Neural cell (in vitro differentiated cells): ENCODE measurements at regions not wholly inside any gene's neighbourhood (a gene's known extent, or its start where the extent isn't known, plus 50 kb on each side); places are given as distances from the start of the nearest gene placed in this dataset.

Source experiments
- H2AFZ ChIP-seq: fragments of 200-600, 300-800 bp; sonication (generic), shearing (Covaris generic); 2 replicates; pipeline ENCODE4 v1.6.0; 2014; ENCODE audit warnings: low read depth, mild to moderate bottlenecking, antibody characterized with exemption, low read length, moderate library complexity
- H3F3A ChIP-seq: fragments of 200-600 bp; shearing (Covaris generic); 2 replicates; pipeline ENCODE4 v1.6.1; 2016; ENCODE audit warnings: mild to moderate bottlenecking, moderate library complexity, mixed read lengths, antibody characterized with exemption, low read length; ENCODE audit not compliant: insufficient read depth, poor library complexity, severe bottlenecking
- H3K27ac ChIP-seq: fragments of 200-600, 300-800 bp; sonication (generic), shearing (Covaris generic); 2 replicates; pipeline ENCODE4 v1.5.1; 2014; ENCODE audit warnings: mild to moderate bottlenecking, low read length, moderate library complexity
- H3K27me3 ChIP-seq: fragments of 300-800, 200-600 bp; sonication (generic), shearing (Covaris generic); 2 replicates; pipeline ENCODE4 v1.6.0; 2014; ENCODE audit warnings: mild to moderate bottlenecking, low read depth, low read length, moderate library complexity; ENCODE audit not compliant: insufficient read depth
- H3K36me3 ChIP-seq: fragments of 300-800, 200-600 bp; sonication (generic), shearing (Covaris generic); 2 replicates; pipeline ENCODE4 v1.5.1; 2014; ENCODE audit warnings: mild to moderate bottlenecking, antibody characterized with exemption, low read length, moderate library complexity; ENCODE audit not compliant: insufficient read depth
- H3K4me2 ChIP-seq: fragments of 300-800, 200-600 bp; sonication (generic), shearing (Covaris generic); 2 replicates; pipeline ENCODE4 v1.6.0; 2014; ENCODE audit warnings: mild to moderate bottlenecking, low read length
- H3K4me3 ChIP-seq: fragments of 300-800, 200-600 bp; sonication (generic), shearing (Covaris generic); 2 replicates; pipeline ENCODE4 v1.5.1; 2014; ENCODE audit warnings: mild to moderate bottlenecking, low read length, moderate library complexity
- H3K79me2 ChIP-seq: fragments of 200-600 bp; shearing (Covaris generic); replicated peaks from 2 replicates; pipeline ENCODE4 v1.6.0; 2014; ENCODE audit warnings: mild to moderate bottlenecking, low read length, moderate library complexity; ENCODE audit not compliant: insufficient read depth
- H3K9ac ChIP-seq: fragments of 300-800, 200-600 bp; sonication (generic), shearing (Covaris generic); 2 replicates; pipeline ENCODE4 v1.6.1; 2016; ENCODE audit warnings: mild to moderate bottlenecking, low read length, mixed read lengths
- H3K9me2 ChIP-seq: fragments of 200-600 bp; shearing (Covaris generic); 2 replicates; pipeline ENCODE4 v1.6.1; 2016; ENCODE audit warnings: mild to moderate bottlenecking, low read length, mixed read lengths; ENCODE audit not compliant: insufficient read depth
- H3K9me3 ChIP-seq: fragments of 200-600, 300-800 bp; sonication (generic), shearing (Covaris generic); 2 replicates; pipeline ENCODE4 v1.6.1; 2016; ENCODE audit warnings: mild to moderate bottlenecking, mixed run types, low read length, moderate library complexity, mixed read lengths
- H4K20me1 ChIP-seq: fragments of 200-600 bp; shearing (Covaris generic); 2 replicates; pipeline ENCODE4 v1.6.1; 2016; ENCODE audit warnings: mild to moderate bottlenecking, mixed run types; ENCODE audit not compliant: insufficient read depth
- EP300 ChIP-seq: fragments of 450-650 bp; conservative IDR thresholded peaks from 2 replicates; pipeline ENCODE4 v1.6.1; 2014; ENCODE audit warnings: antibody characterized with exemption, mild to moderate bottlenecking, moderate library complexity; ENCODE audit not compliant: poor library complexity, severe bottlenecking
- EZH2 ChIP-seq: fragments of 200-600, 300-800 bp; shearing (Covaris generic), sonication (generic); IDR thresholded peaks from 2 replicates; pipeline ENCODE4 v1.6.1; 2014; ENCODE audit warnings: antibody characterized with exemption, low read length, borderline replicate concordance, mild to moderate bottlenecking; ENCODE audit not compliant: insufficient read depth, poor library complexity, severe bottlenecking
- MXI1 ChIP-seq: fragments of 450-650 bp; conservative IDR thresholded peaks from 2 replicates; pipeline ENCODE4 v1.6.1; 2014; ENCODE audit warnings: antibody characterized with exemption, mild to moderate bottlenecking; ENCODE audit not compliant: poor library complexity, severe bottlenecking
- POLR2AphosphoS5 ChIP-seq: IDR thresholded peaks from 2 replicates; pipeline ENCODE4 v1.6.1; 2012
- RAD21 ChIP-seq: fragments of 450-650 bp; conservative IDR thresholded peaks from 2 replicates; pipeline ENCODE4 v1.6.1; 2014; ENCODE audit warnings: antibody characterized with exemption, mild to moderate bottlenecking, moderate library complexity
- SMC3 ChIP-seq: fragments of 450-650 bp; conservative IDR thresholded peaks from 2 replicates; pipeline ENCODE4 v1.6.1; 2014; ENCODE audit warnings: antibody characterized with exemption, mild to moderate bottlenecking, moderate library complexity; ENCODE audit not compliant: poor library complexity
- TAF1 ChIP-seq: IDR thresholded peaks from 2 replicates; pipeline ENCODE4 v1.6.1; 2012; ENCODE audit warnings: low read depth
- TF ChIP-seq, protein P1 (sequence below): IDR thresholded peaks from 2 replicates; pipeline ENCODE4 v1.6.1; 2012; ENCODE audit warnings: borderline replicate concordance
- TF ChIP-seq, protein P2 (sequence below): fragments of 450-650 bp; IDR thresholded peaks from 2 replicates; pipeline ENCODE4 v1.5.1; 2014; ENCODE audit warnings: antibody characterized with exemption, mild to moderate bottlenecking, moderate library complexity; ENCODE audit not compliant: poor library complexity, severe bottlenecking

DNA sequence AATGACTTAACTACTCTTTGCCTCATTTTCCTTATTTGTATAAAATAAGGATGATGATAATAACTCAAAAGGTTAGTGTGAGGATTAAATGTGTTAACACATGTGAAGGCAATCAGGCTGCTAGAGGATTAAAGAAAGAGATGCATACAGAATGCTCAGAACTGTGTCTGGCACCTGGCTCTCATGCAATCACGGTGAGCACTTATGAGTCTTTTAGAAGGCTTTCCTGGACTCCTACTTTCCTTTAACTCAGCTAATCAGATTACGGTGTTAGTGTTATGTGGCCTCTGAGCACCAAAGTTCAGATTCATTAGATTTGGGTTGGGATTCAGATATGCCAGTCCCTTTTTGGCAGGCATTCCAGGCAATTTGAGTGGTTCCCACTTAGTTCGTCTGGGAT is 311.6 kb upstream of the USP24 start:
- Histone ChIP-seq H2AFZ (no peak overlapping the region), H3K9me3 (no peaks in the 10 kb centered on the region), H3K79me2 (no peaks in the 10 kb centered on the region), H3K9me2 (no peaks in the 10 kb centered on the region), H3K27ac (no peak overlapping the region), H3K36me3 (no peaks in the 10 kb centered on the region), H3K27me3 (no peaks in the 10 kb centered on the region), H4K20me1 (no peaks in the 10 kb centered on the region), H3F3A (no peaks in the 10 kb centered on the region), H3K4me3 (no peak overlapping the region), H3K4me2 (no peak overlapping the region), H3K9ac (no peak overlapping the region)
- no peak for TF ChIP-seq RAD21
- TF ChIP-seq EZH2 = no peak
- no peak for TF ChIP-seq MXI1
- no peak for TF ChIP-seq SMC3
- TF ChIP-seq, protein P1, sequence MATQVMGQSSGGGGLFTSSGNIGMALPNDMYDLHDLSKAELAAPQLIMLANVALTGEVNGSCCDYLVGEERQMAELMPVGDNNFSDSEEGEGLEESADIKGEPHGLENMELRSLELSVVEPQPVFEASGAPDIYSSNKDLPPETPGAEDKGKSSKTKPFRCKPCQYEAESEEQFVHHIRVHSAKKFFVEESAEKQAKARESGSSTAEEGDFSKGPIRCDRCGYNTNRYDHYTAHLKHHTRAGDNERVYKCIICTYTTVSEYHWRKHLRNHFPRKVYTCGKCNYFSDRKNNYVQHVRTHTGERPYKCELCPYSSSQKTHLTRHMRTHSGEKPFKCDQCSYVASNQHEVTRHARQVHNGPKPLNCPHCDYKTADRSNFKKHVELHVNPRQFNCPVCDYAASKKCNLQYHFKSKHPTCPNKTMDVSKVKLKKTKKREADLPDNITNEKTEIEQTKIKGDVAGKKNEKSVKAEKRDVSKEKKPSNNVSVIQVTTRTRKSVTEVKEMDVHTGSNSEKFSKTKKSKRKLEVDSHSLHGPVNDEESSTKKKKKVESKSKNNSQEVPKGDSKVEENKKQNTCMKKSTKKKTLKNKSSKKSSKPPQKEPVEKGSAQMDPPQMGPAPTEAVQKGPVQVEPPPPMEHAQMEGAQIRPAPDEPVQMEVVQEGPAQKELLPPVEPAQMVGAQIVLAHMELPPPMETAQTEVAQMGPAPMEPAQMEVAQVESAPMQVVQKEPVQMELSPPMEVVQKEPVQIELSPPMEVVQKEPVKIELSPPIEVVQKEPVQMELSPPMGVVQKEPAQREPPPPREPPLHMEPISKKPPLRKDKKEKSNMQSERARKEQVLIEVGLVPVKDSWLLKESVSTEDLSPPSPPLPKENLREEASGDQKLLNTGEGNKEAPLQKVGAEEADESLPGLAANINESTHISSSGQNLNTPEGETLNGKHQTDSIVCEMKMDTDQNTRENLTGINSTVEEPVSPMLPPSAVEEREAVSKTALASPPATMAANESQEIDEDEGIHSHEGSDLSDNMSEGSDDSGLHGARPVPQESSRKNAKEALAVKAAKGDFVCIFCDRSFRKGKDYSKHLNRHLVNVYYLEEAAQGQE = no peak
- TF ChIP-seq, protein P2, sequence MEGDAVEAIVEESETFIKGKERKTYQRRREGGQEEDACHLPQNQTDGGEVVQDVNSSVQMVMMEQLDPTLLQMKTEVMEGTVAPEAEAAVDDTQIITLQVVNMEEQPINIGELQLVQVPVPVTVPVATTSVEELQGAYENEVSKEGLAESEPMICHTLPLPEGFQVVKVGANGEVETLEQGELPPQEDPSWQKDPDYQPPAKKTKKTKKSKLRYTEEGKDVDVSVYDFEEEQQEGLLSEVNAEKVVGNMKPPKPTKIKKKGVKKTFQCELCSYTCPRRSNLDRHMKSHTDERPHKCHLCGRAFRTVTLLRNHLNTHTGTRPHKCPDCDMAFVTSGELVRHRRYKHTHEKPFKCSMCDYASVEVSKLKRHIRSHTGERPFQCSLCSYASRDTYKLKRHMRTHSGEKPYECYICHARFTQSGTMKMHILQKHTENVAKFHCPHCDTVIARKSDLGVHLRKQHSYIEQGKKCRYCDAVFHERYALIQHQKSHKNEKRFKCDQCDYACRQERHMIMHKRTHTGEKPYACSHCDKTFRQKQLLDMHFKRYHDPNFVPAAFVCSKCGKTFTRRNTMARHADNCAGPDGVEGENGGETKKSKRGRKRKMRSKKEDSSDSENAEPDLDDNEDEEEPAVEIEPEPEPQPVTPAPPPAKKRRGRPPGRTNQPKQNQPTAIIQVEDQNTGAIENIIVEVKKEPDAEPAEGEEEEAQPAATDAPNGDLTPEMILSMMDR = no peak
- no peak for TF ChIP-seq TAF1
- TF ChIP-seq EP300 = no peak
- no peak for TF ChIP-seq POLR2AphosphoS5

GRCh38 chr1:55524006-55524405 is 308.8 kb upstream of the USP24 start:
- H3K27me3 ChIP-seq = no peaks in the 10 kb centered on the region
- H3K9me3 ChIP-seq = no peaks in the 10 kb centered on the region
- no peak overlapping the region for H3K9ac ChIP-seq
- H3K4me2 ChIP-seq = no peak overlapping the region
- no peak overlapping the region for H3K4me3 ChIP-seq
- no peaks in the 10 kb centered on the region for H3F3A ChIP-seq
- TF ChIP-seq RAD21 (no peak), MXI1 (no peak), SMC3 (no peak), TAF1 (no peak)
- TF ChIP-seq, protein P2 = no peak
- H4K20me1 ChIP-seq = no peaks in the 10 kb centered on the region
- no peaks in the 10 kb centered on the region for H3K9me2 ChIP-seq
- no peak overlapping the region for H2AFZ ChIP-seq
- no peak overlapping the region for H3K27ac ChIP-seq
- H3K79me2 ChIP-seq = no peaks in the 10 kb centered on the region
- no peaks in the 10 kb centered on the region for H3K36me3 ChIP-seq
